HG03558 (cell line): ENCODE measurements at regions not wholly inside any gene's neighbourhood (a gene's known extent, or its start where the extent isn't known, plus 50 kb on each side); places are given as distances from the start of the nearest gene placed in this dataset.

Experiments
- ATAC-seq: cut with Tn5 transposase; IDR thresholded peaks from one replicate; pipeline ENCODE4 v1.9.1; 2021; ENCODE audit warnings: moderate number of reproducible peaks; ENCODE audit not compliant: unreplicated experiment; ENCODE audit errors: extremely low read depth

- ATAC-seq = no peak
Measured at GRCh38 chr2:207256476-207257207, 90.9 kb upstream of the KLF7 start.

GRCh38 chr2:207257251-207258250, 91.8 kb upstream of the KLF7 start:
- no peak for ATAC-seq

GRCh38 chr2:207258263-207258991, 92.7 kb upstream of the KLF7 start:
- ATAC-seq = no peak

GRCh38 chr2:207260021-207260420, 94.3 kb upstream of the KLF7 start:
- ATAC-seq = no peak

- ATAC-seq = no peak
Measured at GRCh38 chr2:207260947-207261346, 95.2 kb upstream of the KLF7 start.

GRCh38 chr2:207264310-207264709, 98.6 kb upstream of the KLF7 start:
- ATAC-seq = no peak

GRCh38 chr2:207265332-207265731, 99.6 kb upstream of the KLF7 start:
- ATAC-seq = no peak

- no peak for ATAC-seq
Measured at GRCh38 chr2:207265869-207266268, 100.1 kb upstream of the KLF7 start.

- ATAC-seq = no peak
Measured at GRCh38 chr2:207266648-207267047, 100.9 kb upstream of the KLF7 start.

GRCh38 chr2:207269038-207269437, 103.3 kb upstream of the KLF7 start:
- ATAC-seq = no peak

GRCh38 chr2:207274530-207275189, 108.9 kb upstream of the KLF7 start:
- ATAC-seq = no peak

GRCh38 chr2:207275779-207276178, 110.0 kb upstream of the KLF7 start:
- ATAC-seq = no peak

GRCh38 chr2:207276248-207276647, 110.5 kb upstream of the KLF7 start:
- no peak for ATAC-seq

- no peak for ATAC-seq
Measured at GRCh38 chr2:207276858-207277257, 111.1 kb upstream of the KLF7 start.

- ATAC-seq = no peak
Measured at GRCh38 chr2:207279520-207279919, 113.8 kb upstream of the KLF7 start.

- no peak for ATAC-seq
Measured at GRCh38 chr2:207281436-207281835, 115.7 kb upstream of the KLF7 start.

GRCh38 chr2:207282916-207283315, 117.2 kb upstream of the KLF7 start:
- ATAC-seq = no peak

GRCh38 chr2:207283356-207283755, 117.6 kb upstream of the KLF7 start:
- ATAC-seq = no peak

GRCh38 chr2:207284556-207285472, 119.1 kb upstream of the KLF7 start:
- no peak for ATAC-seq
